Duodenal mucosa (tissue), 2 donors: ENCODE measurements at regions not wholly inside any gene's neighbourhood (a gene's known extent, or its start where the extent isn't known, plus 50 kb on each side); places are given as distances from the start of the nearest gene placed in this dataset.

ENCODE experiments used
- H3K27ac ChIP-seq: one replicate; pipeline ENCODE4 v1.7.0; 2013; ENCODE audit warnings: low read depth, low read length
- H3K27me3 ChIP-seq, 2 donors: one replicate each; pipeline ENCODE4 v1.7.0; 2013; ENCODE audit warnings: low read length in 2 of 2, control low read depth in 1 of 2; ENCODE audit not compliant: insufficient read depth in 2 of 2, control insufficient read depth in 1 of 2
- H3K36me3 ChIP-seq, 2 donors: one replicate each; pipeline ENCODE4 v1.7.0; 2013; ENCODE audit warnings: low read length in 2 of 2, control low read depth in 1 of 2; ENCODE audit not compliant: insufficient read depth in 2 of 2, control insufficient read depth in 1 of 2
- H3K4me1 ChIP-seq, 2 donors: one replicate each; pipeline ENCODE4 v1.7.0; 2013; ENCODE audit warnings: low read length in 2 of 2, control low read depth in 1 of 2; ENCODE audit not compliant: insufficient read depth in 2 of 2, control insufficient read depth in 1 of 2
- H3K4me3 ChIP-seq, 2 donors: one replicate each; pipeline ENCODE4 v1.7.0; 2013; ENCODE audit warnings: low read length in 2 of 2, low read depth in 1 of 2
- H3K9ac ChIP-seq, 2 donors: one replicate each; pipeline ENCODE4 v1.7.0; 2013; ENCODE audit warnings: low read length in 2 of 2, low read depth in 1 of 2
- H3K9me3 ChIP-seq, 2 donors: one replicate each; pipeline ENCODE4 v1.7.0; 2013; ENCODE audit warnings: low read length in 2 of 2, control low read depth in 1 of 2; ENCODE audit not compliant: control insufficient read depth in 1 of 2

DNA sequence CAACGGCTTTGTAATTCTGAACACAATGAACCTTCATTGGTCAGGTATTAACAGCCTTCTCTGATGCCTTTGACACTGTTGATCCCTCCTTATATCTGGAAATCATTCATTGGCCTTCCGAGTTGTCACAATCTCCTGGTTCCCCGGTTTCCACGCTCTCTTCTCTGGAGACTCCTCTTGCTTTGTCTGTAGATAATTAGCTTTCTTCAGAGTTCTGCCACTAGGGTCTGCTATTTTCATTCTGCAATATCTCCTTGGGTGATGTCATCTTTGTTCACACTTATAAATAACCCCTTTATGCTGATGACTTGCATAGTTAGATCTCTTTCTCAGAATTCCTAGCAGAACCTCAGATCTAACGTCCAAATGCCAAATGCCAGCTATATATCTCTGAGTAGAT, 583.8 kb upstream of the ZNF717 start:
- H3K27ac ChIP-seq, result no peak overlapping the region
- no peaks in the 10 kb centered on the region for H3K9me3 ChIP-seq
- no peak overlapping the region for H3K9ac ChIP-seq
- H3K36me3 ChIP-seq, result no peaks in the 10 kb centered on the region
- no peaks in the 10 kb centered on the region for H3K4me1 ChIP-seq
- no peaks in the 10 kb centered on the region for H3K27me3 ChIP-seq
- H3K4me3 ChIP-seq, result no peak overlapping the region

DNA sequence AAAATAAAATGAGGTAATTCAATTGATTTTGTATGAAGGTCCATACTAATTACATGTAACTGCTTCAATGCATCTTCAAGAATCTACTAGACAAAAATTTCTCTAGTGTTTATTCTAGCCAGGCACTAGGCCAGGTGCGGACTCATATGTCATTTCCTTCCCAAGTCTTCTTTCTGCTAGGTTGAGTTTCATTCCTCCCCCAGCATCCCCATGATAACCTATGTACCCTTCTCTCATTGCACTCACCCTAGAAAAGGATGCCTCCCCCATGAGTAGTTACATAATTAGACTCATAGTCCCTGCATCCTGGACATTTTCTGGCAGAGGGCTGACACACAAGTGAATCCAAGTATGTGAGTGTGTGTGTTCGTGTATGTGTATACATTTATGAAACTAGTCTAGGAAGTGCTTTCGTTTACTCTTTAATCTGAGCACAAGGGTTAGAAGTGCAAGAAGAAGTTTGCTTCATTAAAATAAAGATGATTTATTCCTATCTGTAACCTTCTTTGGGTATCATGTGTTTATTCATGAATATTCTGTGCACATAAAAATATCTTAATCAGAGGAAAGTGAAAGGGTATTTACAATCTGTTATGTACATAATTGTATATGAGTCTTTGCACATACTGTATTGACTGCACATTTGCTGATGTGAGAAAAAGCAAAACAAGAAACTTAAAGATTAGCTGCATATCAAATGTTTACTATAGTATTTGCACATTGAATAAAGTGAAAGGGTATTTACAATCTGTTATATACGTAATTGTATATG, 585.6 kb upstream of the ZNF717 start:
- no peaks in the 10 kb centered on the region for H3K4me1 ChIP-seq
- H3K9me3 ChIP-seq, result no peaks in the 10 kb centered on the region
- H3K27ac ChIP-seq, result no peak overlapping the region
- H3K27me3 ChIP-seq, result no peaks in the 10 kb centered on the region
- H3K4me3 ChIP-seq, result no peak overlapping the region
- H3K36me3 ChIP-seq, result no peaks in the 10 kb centered on the region
- H3K9ac ChIP-seq, result no peak overlapping the region

DNA sequence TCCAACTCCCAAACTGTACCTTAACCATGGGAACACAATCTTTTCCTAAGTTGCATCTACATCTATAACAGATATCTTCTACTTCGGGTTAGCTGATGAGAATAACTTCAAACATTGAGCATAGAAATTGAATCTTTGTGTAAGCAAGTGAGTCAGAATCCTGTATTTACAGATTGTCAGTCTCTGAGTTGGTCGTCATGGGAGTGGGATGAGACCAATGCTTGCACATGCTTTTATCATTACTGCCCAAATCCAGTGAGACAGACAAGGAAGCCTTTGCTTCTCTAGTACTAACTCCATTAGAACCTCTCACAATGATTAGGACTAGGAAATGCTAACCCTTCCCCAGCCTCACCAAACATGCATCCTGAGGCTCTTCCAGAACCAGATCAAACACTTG, 587.1 kb upstream of the ZNF717 start:
- Histone ChIP-seq H3K9me3 (no peaks in the 10 kb centered on the region), H3K27ac (no peak overlapping the region), H3K9ac (no peak overlapping the region), H3K36me3 (no peaks in the 10 kb centered on the region), H3K4me3 (no peak overlapping the region), H3K27me3 (no peaks in the 10 kb centered on the region), H3K4me1 (no peaks in the 10 kb centered on the region)

DNA sequence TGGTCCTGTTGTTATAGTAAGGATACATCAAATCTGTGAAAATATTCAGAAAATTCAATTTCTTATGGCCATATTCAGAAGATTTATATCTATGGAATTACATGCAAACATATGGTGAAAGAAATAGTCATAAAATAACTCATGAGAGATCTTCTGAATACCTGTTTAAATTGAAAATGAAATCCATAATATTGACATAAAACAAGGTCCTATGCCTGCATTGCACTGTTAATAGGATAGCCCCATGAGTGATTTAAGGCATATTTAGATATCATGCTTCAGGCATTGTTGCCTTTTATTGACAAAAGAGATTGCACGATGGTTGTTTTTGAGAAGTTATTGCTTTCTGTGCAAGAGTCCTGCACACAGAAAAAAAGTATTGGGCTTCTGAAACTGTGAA, 591.7 kb upstream of the ZNF717 start:
- Histone ChIP-seq H3K36me3 (no peaks in the 10 kb centered on the region), H3K27me3 (no peaks in the 10 kb centered on the region), H3K9me3 (no peaks in the 10 kb centered on the region), H3K4me3 (no peak overlapping the region), H3K9ac (no peak overlapping the region), H3K4me1 (no peaks in the 10 kb centered on the region), H3K27ac (no peak overlapping the region)

DNA sequence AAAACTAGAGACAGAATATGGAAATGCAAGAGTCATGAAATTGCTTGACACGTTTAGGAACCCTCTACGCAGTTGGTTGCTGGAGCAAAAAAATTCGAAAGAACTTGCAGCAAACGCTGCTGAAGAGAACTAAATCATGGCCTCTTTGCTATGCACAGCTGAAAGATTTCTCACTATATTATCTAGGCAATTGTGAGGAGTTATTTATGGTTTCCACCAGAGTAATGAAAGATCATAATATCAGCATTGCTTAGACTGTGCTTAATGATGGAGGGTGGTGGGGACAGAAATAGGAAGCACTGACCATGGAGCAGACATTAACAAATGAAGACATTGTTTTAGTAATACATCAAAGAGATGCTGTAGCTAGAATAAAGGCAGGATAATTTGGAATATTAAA, 593.4 kb upstream of the ZNF717 start:
- no peak overlapping the region for H3K4me3 ChIP-seq
- H3K4me1 ChIP-seq, result no peaks in the 10 kb centered on the region
- no peak overlapping the region for H3K9ac ChIP-seq
- no peaks in the 10 kb centered on the region for H3K36me3 ChIP-seq
- H3K27ac ChIP-seq, result no peak overlapping the region
- H3K9me3 ChIP-seq, result no peaks in the 10 kb centered on the region
- no peaks in the 10 kb centered on the region for H3K27me3 ChIP-seq

DNA sequence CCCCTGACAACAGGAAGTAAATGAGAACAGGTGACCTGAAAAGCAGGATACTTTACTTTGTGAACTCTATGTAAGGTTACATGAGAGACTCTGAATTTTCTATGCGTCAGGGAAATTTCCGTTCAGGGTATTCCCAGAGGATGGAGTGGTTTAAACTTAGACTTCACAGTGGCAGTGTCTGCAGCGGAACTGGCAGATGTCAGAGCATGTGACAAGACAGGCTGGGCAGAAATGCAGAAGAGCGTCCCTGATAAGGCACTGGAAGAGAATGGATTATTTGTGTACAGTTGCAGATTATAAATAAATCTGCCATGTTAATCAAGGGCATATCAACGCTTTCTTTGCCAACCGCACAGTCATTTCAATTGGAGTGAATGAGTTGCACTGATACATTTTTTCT, 598.4 kb upstream of the ZNF717 start:
- no peaks in the 10 kb centered on the region for H3K27me3 ChIP-seq
- no peaks in the 10 kb centered on the region for H3K36me3 ChIP-seq
- H3K4me3 ChIP-seq, result no peak overlapping the region
- no peak overlapping the region for H3K27ac ChIP-seq
- H3K9ac ChIP-seq, result no peak overlapping the region
- no peaks in the 10 kb centered on the region for H3K9me3 ChIP-seq
- H3K4me1 ChIP-seq, result no peaks in the 10 kb centered on the region

DNA sequence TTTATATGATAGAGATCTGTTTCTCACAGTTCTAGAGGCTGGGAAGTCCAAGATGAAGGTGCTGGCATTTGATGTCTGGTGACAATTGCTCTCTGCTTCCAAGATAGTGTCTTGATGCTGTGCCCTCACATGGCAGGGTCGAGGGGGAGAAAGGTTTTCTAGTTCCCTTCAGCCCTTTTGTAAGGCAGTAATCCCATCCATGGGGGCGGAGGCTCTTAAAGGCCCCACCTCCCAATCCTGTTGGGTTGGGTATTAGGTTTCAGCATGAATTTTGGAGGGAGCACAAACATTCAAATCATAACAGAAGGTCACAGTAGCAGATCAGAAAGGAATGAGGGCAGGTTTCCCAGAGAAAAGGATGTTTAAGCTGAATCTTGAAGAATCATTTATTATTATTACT, 601.7 kb upstream of the ZNF717 start:
- Histone ChIP-seq H3K9me3 (no peaks in the 10 kb centered on the region), H3K27ac (no peak overlapping the region), H3K27me3 (no peaks in the 10 kb centered on the region), H3K4me3 (no peak overlapping the region), H3K4me1 (no peaks in the 10 kb centered on the region), H3K36me3 (no peaks in the 10 kb centered on the region), H3K9ac (no peak overlapping the region)

DNA sequence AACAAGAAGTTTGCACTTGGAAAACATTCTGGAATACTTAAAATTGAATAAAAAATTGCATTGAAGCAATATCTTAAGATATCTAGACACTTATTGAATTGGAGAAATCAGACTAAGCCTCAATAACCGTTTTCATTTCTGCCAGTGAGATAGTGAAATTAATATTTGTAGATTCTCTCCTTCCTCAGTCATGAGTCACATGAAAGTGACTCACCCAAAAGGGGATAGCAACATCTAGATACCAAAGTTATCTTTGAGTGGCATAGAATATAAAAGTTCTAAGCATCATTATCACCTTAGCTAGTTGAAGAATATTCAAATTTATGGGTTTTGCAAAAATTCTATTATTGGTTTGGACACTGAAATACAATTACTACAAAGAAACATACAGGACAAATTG, 614.8 kb upstream of the ZNF717 start:
- no peaks in the 10 kb centered on the region for H3K9me3 ChIP-seq
- no peaks in the 10 kb centered on the region for H3K36me3 ChIP-seq
- H3K27me3 ChIP-seq, result no peaks in the 10 kb centered on the region
- no peaks in the 10 kb centered on the region for H3K4me1 ChIP-seq
- no peak overlapping the region for H3K9ac ChIP-seq
- H3K4me3 ChIP-seq, result no peak overlapping the region
- no peak overlapping the region for H3K27ac ChIP-seq

DNA sequence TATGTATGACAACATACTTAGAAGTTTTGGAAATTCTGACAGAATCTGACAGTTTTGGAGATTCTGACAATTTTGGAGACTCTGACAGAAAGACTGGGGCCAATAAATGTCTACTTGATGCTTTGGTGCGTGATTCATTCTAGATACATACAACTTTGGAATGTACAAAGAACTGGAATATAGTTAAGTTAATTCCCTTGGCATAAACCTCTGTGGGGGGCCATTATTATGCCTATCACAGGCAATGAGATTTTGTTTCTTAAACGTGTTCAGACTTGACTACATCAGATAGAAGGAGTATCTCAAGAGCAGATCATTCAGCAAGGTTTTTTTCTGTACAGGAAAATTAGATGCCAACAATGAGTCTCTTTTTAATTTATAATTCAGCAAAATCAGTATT, 617.6 kb upstream of the ZNF717 start:
- Histone ChIP-seq H3K36me3 (no peaks in the 10 kb centered on the region), H3K4me1 (no peaks in the 10 kb centered on the region), H3K27ac (no peak overlapping the region), H3K9ac (no peak overlapping the region), H3K9me3 (no peaks in the 10 kb centered on the region), H3K27me3 (no peaks in the 10 kb centered on the region), H3K4me3 (no peak overlapping the region)

DNA sequence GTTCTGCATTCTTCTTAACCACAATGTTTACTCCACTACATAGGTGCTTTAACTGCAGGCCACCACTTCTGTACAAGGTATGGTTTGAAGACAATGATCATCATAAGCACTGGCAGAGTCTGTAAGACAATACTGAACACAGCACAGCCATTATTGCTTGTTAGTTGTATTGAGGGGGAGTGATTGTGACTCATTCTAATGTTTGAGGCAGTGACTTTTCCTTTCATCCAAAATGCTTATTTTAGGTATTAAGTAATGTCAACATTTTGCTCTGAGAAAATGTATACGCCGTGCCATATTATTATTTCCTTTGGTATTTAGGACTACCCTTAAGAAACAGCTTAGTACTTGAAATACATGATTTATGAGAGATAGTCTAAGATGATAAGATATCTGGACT, 618.2 kb upstream of the ZNF717 start:
- Histone ChIP-seq H3K36me3 (no peaks in the 10 kb centered on the region), H3K4me3 (no peak overlapping the region), H3K27ac (no peak overlapping the region), H3K9me3 (no peaks in the 10 kb centered on the region), H3K27me3 (no peaks in the 10 kb centered on the region), H3K4me1 (no peaks in the 10 kb centered on the region), H3K9ac (no peak overlapping the region)

DNA sequence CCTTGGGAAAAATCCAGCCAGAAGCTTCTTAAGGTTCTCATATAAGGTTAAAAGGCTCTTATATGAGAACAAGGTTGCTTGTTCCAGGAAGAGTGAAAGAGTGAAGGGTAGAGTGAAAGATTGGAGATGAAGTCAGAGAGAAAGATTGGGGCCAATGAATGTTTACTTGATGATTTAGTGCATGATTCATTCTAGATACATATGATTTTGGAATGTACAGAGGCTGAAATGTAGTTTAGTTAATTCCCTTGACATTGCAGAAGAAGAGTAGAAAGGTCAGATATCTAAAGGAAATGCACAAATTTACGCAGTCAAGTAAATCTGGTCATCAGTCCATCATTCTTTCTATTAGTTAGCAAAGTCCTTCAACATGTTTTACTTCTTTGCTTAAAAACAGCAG, 619.8 kb upstream of the ZNF717 start:
- H3K4me3 ChIP-seq, result no peak overlapping the region
- H3K27me3 ChIP-seq, result no peaks in the 10 kb centered on the region
- H3K9ac ChIP-seq, result no peak overlapping the region
- H3K9me3 ChIP-seq, result no peaks in the 10 kb centered on the region
- H3K27ac ChIP-seq, result no peak overlapping the region
- H3K4me1 ChIP-seq, result no peaks in the 10 kb centered on the region
- no peaks in the 10 kb centered on the region for H3K36me3 ChIP-seq
